Loucy (cell line): ENCODE measurements at regions not wholly inside any gene's neighbourhood (a gene's known extent, or its start where the extent isn't known, plus 50 kb on each side); places are given as distances from the start of the nearest gene placed in this dataset.

Experiments
- H2AFZ ChIP-seq: fragments of 200-600 bp; sonication (generic); 2 replicates; pipeline ENCODE4 v1.6.0; 2016; ENCODE audit warnings: antibody characterized with exemption, mild to moderate bottlenecking, low read length, moderate library complexity
- H3F3A ChIP-seq: fragments of 200-600 bp; 2 replicates; pipeline ENCODE4 v1.6.0; 2016; ENCODE audit warnings: antibody characterized with exemption, low read depth, mild to moderate bottlenecking
- H3K27me3 ChIP-seq: fragments of 200-600 bp; sonication (generic); 2 replicates; pipeline ENCODE4 v1.6.1; 2014; ENCODE audit warnings: low read length, mild to moderate bottlenecking; ENCODE audit not compliant: insufficient read depth, poor library complexity, severe bottlenecking
- H3K36me3 ChIP-seq: fragments of 200-600 bp; sonication (generic); 2 replicates; pipeline ENCODE4 v1.6.1; 2016; ENCODE audit warnings: low read length; ENCODE audit not compliant: insufficient read depth
- H3K4me1 ChIP-seq: fragments of 200-600 bp; sonication (generic); 2 replicates; pipeline ENCODE4 v1.5.1; 2014; ENCODE audit warnings: low read length, mild to moderate bottlenecking; ENCODE audit not compliant: insufficient read depth, poor library complexity, severe bottlenecking
- H3K4me2 ChIP-seq: fragments of 200-600 bp; sonication (generic); 2 replicates; pipeline ENCODE4 v1.6.0; 2014; ENCODE audit warnings: antibody characterized with exemption, low read length, low read depth, mild to moderate bottlenecking; ENCODE audit not compliant: poor library complexity, severe bottlenecking
- H3K4me3 ChIP-seq: fragments of 200-600 bp; sonication (generic); 2 replicates; pipeline ENCODE4 v1.5.1; 2014; ENCODE audit warnings: low read length, mild to moderate bottlenecking, mixed read lengths; ENCODE audit not compliant: poor library complexity, severe bottlenecking
- H3K79me2 ChIP-seq: fragments of 200-600 bp; sonication (generic); 2 replicates; pipeline ENCODE4 v1.6.1; 2014; ENCODE audit warnings: low read length; ENCODE audit not compliant: insufficient read depth
- H3K9ac ChIP-seq: fragments of 200-600 bp; sonication (generic); 2 replicates; pipeline ENCODE4 v1.6.0; 2014; ENCODE audit warnings: mild to moderate bottlenecking, low read depth, low read length, moderate library complexity; ENCODE audit not compliant: poor library complexity, severe bottlenecking
- H3K9me2 ChIP-seq: fragments of 200-600 bp; sonication (generic); replicated peaks from 2 replicates; pipeline ENCODE4 v1.6.1; 2016; ENCODE audit warnings: low read depth, low read length, mixed read lengths
- H3K9me3 ChIP-seq: fragments of 200-600 bp; sonication (generic); 2 replicates; pipeline ENCODE4 v1.6.1; 2014; ENCODE audit warnings: mild to moderate bottlenecking, antibody characterized with exemption, low read length, low read depth; ENCODE audit not compliant: insufficient read depth
- H4K20me1 ChIP-seq: fragments of 200-600 bp; sonication (generic); 2 replicates; pipeline ENCODE4 v1.6.0; 2014; ENCODE audit warnings: antibody characterized with exemption, low read length, mild to moderate bottlenecking; ENCODE audit not compliant: insufficient read depth, poor library complexity, severe bottlenecking
- EZH2phosphoT487 ChIP-seq: fragments of 200-600 bp; IDR thresholded peaks from 2 replicates; pipeline ENCODE4 v1.6.1; 2018; ENCODE audit warnings: antibody characterized with exemption, mild to moderate bottlenecking, moderate library complexity, borderline replicate concordance
- TF ChIP-seq, protein P1 (sequence below): fragments of 200-600 bp; sonication (generic); conservative IDR thresholded peaks from 2 replicates; pipeline ENCODE4 v1.5.1; 2014; ENCODE audit warnings: mild to moderate bottlenecking, antibody characterized with exemption, low read length

DNA sequence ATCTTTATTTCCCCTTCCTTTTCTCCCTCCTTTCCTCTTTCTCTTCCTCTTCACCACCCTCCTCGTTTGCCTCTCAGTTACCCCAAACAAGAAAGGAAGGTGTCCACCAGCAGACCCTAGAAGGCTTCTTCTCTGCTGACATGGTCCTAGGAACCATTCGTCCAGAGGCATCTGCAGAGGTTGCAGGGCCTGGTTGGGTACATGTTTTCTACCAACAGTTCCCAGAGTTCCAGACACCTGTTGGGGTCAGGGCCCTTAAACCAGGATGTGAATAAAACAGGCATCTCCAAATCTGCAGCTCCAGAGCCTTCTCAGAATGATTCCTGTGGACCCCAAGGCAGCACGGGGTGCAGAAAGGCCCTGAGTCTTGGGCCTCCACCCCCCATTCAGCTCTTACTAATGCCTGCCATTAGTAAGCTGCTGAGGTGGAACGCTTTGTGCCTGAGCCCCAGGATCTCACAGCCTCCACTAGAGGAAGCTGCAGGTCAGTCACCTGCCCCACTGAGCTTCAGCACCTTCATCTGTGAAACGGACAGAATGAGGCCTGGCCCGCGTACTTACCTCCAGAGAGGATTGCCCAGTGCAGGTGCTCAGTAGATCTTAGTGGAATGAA, 130.4 kb downstream of the DICER1 start:
- H3K4me3 ChIP-seq = no peak overlapping the region
- H3K9ac ChIP-seq = no peak overlapping the region
- no peaks in the 10 kb centered on the region for H3K79me2 ChIP-seq
- H3K4me2 ChIP-seq = no peak overlapping the region
- H4K20me1 ChIP-seq = no peaks in the 10 kb centered on the region
- no peaks in the 10 kb centered on the region for H3K9me3 ChIP-seq
- H3K36me3 ChIP-seq = no peaks in the 10 kb centered on the region
- no peak overlapping the region for H2AFZ ChIP-seq
- no peaks in the 10 kb centered on the region for H3K4me1 ChIP-seq
- no peaks in the 10 kb centered on the region for H3K27me3 ChIP-seq
- TF ChIP-seq, protein P1, sequence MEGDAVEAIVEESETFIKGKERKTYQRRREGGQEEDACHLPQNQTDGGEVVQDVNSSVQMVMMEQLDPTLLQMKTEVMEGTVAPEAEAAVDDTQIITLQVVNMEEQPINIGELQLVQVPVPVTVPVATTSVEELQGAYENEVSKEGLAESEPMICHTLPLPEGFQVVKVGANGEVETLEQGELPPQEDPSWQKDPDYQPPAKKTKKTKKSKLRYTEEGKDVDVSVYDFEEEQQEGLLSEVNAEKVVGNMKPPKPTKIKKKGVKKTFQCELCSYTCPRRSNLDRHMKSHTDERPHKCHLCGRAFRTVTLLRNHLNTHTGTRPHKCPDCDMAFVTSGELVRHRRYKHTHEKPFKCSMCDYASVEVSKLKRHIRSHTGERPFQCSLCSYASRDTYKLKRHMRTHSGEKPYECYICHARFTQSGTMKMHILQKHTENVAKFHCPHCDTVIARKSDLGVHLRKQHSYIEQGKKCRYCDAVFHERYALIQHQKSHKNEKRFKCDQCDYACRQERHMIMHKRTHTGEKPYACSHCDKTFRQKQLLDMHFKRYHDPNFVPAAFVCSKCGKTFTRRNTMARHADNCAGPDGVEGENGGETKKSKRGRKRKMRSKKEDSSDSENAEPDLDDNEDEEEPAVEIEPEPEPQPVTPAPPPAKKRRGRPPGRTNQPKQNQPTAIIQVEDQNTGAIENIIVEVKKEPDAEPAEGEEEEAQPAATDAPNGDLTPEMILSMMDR = no peak
- TF ChIP-seq EZH2phosphoT487 = no peak
- H3F3A ChIP-seq = no peaks in the 10 kb centered on the region
- H3K9me2 ChIP-seq = no peaks in the 10 kb centered on the region

- Histone ChIP-seq H2AFZ (no peak overlapping the region), H3F3A (no peaks in the 10 kb centered on the region), H3K9me2 (no peaks in the 10 kb centered on the region), H3K4me1 (no peaks in the 10 kb centered on the region), H3K36me3 (no peaks in the 10 kb centered on the region), H4K20me1 (no peaks in the 10 kb centered on the region), H3K4me2 (no peak overlapping the region), H3K9me3 (no peaks in the 10 kb centered on the region), H3K9ac (no peak overlapping the region), H3K4me3 (no peak overlapping the region), H3K79me2 (no peaks in the 10 kb centered on the region), H3K27me3 (no peaks in the 10 kb centered on the region)
- no peak for TF ChIP-seq EZH2phosphoT487
- TF ChIP-seq, protein P1 = no peak
Observed at GRCh38 chr14:95025941-95026340, 131.4 kb downstream of the DICER1 start.

GRCh38 chr14:95025218-95025617, 132.1 kb downstream of the DICER1 start:
- H3K79me2 ChIP-seq = no peaks in the 10 kb centered on the region
- H3K4me2 ChIP-seq = no peak overlapping the region
- no peaks in the 10 kb centered on the region for H3K36me3 ChIP-seq
- H3K4me1 ChIP-seq = no peaks in the 10 kb centered on the region
- H3F3A ChIP-seq = no peaks in the 10 kb centered on the region
- no peak overlapping the region for H3K9ac ChIP-seq
- H4K20me1 ChIP-seq = no peaks in the 10 kb centered on the region
- no peaks in the 10 kb centered on the region for H3K27me3 ChIP-seq
- no peaks in the 10 kb centered on the region for H3K9me2 ChIP-seq
- no peaks in the 10 kb centered on the region for H3K9me3 ChIP-seq
- H2AFZ ChIP-seq = no peak overlapping the region
- no peak for TF ChIP-seq EZH2phosphoT487
- TF ChIP-seq, protein P1 = no peak
- H3K4me3 ChIP-seq = no peak overlapping the region
